ENCODE measurements at regions not wholly inside any gene's neighbourhood (a gene's known extent, or its start where the extent isn't known, plus 50 kb on each side); places are given as distances from the start of the nearest gene placed in this dataset.

- DNase-seq: no peak
Observed at GRCh38 chr10:130989670-130990232, 321.8 kb downstream of the TCERG1L start.

- DNase-seq: no peak
Observed at GRCh38 chr10:130990486-130990885, 321.0 kb downstream of the TCERG1L start.

DNA sequence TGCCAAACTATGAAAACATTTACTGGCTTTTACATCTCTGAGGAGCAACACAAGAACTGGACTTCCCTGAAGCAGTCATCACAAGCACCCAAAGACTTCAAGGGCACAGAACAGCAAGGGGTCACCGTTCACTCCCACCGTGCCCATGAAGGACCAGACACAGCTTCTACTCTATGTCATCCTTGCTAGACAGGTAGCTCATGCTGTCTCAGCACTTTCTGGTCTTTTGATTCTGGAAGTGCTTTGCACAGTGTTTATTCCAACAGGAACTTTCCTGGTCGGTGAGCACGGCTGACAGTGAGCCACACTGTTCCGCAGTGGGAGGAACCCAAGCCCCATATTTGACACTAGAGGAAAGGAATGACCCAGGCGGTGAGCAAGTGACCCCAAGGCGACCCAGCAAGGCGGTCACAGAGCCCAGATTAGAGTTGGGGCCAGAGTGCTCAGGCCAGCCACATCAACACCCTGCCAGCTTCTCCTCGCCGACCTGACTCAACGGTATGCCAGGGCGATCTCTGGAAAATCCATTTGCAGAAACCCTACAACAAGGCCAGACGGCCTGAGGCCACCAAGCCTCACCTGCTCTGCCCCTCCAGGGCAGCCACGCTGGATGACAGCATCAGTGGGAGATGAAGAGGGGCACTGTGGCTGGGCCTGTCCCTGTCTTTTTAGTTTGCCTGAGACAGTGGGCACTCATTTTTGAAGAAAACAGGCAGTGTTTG is 318.6 kb downstream of the TCERG1L start:
- DNase-seq: no peak

DNA sequence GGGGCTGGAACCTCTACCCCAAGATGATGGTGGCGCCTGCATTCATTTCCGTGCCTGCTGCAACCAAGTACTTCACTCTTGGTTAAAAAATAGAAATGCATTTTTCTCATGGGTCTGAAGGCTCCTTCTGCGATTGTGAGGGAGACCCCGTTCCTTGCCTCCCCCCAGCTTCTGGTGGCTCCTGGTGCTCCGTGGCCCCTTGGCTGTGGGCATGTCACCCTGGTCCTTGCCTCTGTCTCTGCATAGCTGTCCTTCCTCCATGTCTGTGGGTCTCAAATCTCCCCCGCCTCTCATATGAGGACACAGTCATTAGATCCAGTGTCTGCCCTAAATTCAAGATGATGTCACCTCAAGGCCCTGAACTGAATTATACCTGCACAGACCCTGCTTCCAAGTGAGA is 317.9 kb downstream of the TCERG1L start:
- no peak for DNase-seq

GRCh38 chr10:130994191-130994590 is 317.3 kb downstream of the TCERG1L start:
- DNase-seq: no peak

DNA sequence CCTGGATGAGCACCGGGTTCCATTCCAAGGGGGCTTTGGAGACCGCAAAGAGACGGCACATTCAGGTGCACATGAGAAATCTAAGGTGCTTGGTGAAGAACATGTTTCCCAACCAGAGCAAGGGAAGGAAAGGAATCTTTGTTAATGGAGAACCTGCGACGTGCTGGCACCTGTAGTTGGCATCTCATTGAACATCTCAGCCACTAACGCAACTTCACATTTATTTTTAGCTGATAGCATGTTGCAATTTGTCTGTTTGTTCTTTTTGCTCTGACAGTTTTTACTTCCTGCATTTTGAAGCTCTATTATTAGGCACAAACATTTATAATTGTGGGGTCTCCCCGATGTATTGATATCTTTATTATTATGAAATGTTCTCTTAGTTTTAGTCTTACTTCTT is 316.7 kb downstream of the TCERG1L start:
- DNase-seq: no peak

GRCh38 chr10:130997267-130998045 is 314.1 kb downstream of the TCERG1L start:
- no peak for DNase-seq

- no peak for DNase-seq
Observed at GRCh38 chr10:130998046-130998435, 313.5 kb downstream of the TCERG1L start.

- no peak for DNase-seq
Observed at GRCh38 chr10:130998642-130999041, 312.9 kb downstream of the TCERG1L start.

DNA sequence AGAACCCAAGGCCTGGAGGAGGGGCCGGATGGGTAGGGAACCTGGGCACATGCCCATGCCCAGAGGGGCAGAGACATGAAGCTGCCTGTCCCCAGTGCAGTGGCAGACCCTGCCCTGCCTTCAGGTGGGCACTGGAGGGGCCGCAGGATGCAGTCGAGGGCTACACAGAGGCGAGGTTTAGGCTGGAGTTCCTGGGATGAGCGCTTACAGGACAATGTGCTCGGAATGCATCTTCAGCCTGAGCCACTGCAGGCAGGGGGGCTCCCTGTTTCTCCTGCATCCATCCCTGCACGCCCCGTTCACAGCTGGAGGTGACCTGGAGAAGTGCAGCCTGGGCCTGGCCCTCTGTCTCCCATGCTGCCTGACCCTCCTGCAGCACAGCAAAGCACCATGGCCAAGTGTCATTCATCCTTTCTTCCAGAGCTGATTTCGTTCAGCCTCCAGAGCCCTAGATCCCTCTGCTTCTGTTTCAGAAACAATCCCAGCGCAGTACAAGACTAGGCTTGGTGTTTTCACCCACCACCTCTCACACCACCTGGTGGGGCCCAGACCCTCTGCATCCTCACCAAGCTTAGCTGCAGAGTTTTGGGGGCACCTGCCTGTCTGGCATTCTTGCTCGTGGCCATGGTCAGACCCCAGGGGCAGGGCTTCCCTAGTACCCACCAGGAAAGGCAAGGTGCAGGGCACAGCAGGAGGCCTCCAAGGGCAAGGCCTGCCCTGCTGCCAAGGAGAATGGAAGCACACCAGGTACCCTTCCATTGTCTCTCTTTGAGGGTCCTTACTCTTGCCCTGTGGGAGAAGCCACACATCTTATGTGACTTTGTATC is 311.9 kb downstream of the TCERG1L start:
- no peak for DNase-seq

GRCh38 chr10:131000244-131000643 is 311.3 kb downstream of the TCERG1L start:
- no peak for DNase-seq

DNA sequence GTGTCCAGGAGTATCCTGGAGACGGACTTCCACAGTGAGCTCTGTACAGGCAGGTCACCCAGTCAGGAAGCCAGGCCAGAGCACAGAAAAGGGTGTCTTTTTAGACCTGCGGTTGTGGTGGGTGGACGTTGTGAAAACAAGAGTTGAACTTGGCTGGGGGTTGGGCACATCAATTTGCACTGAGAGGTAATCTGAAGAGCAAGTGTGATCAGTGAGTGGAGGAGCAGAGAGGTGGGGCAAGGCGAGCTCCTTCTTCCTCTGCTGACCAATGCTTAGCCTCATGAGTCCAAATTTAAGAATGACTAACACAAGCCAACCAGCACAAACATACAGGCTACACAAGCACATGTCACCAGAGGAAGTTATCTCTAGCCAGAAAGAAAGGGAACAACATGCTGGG is 310.8 kb downstream of the TCERG1L start:
- DNase-seq: no peak

GRCh38 chr10:131001438-131001837 is 310.1 kb downstream of the TCERG1L start:
- DNase-seq: no peak

DNA sequence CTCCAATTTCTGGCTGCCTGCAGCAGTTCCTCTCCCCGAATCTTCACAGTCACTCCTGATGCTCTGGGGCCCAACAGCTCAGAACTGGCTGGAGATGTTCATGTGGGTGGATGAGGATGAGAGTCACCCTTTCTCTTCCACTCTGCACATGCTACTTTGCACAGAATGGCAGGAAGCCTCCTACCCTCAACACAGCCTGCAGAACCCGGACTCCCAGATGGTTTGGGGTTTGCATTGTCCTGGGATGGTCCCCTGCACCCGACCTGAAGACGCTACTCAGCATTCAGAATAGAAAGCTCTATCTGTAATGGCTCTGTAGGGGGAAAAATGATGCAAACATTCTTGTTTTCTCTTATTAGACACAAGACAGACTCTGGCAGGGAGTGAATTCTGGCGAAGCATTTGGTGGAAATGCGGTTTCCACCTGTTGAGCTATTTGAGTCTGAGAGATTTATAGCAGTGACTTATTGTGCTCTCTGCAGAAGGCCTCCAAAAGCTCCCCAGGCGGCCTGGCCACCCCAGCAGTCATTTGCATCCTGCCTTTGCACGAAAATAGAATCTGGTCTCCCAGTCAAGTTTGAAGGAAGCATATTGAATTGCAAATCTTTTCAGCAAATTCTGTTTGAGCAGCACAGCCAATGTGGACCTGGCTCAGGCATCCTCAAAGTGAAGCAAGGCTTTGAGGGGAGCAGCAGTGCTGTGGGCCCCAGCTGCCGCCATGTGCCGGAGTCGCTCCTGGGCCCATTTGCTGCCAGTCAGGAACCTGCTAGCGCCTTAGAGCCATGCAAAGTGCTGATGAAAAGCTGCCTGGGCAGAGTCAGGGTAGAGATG is 309.3 kb downstream of the TCERG1L start:
- no peak for DNase-seq

- DNase-seq: no peak
Observed at GRCh38 chr10:131003455-131003854, 308.1 kb downstream of the TCERG1L start.

DNA sequence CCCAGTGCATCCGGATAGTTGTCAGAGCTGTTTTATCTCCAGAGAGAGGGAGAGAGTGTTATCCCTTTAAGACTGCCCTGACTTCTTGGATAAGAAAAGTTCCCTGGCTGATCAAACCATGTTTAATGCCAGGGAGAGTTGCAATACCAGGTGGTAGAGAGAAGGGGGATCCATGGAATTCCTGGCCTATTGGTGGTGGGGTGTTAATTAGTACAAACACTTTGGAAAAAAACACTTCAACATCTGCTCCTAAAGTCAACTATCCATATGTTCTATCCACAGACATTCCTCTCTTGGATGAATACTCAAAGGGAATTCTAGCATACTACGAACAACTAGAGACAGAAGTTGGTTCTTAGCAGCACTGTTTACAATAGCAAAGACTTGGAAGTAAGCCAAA is 307.2 kb downstream of the TCERG1L start:
- no peak for DNase-seq

- no peak for DNase-seq
Observed at GRCh38 chr10:131006458-131007256, 304.9 kb downstream of the TCERG1L start.

DNA sequence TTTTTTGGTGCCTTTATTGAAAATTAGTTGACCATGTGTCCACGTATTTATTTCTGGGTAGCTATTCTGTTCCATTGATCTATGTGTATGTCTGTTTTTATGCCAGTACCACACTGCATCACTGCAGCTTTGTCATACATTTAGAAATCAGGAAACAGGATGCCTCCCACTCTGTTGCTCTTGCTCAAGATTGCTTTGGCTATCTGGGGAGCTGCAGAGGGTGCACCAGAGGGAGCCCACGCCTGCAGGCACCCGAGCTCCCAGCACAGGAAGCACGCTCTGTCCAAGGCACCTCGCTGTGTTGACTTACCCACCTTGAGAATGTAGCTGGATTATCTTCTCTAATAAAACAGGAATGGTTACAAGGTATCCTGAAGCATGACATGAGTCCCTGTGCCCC is 301.7 kb downstream of the TCERG1L start:
- no peak for DNase-seq

DNA sequence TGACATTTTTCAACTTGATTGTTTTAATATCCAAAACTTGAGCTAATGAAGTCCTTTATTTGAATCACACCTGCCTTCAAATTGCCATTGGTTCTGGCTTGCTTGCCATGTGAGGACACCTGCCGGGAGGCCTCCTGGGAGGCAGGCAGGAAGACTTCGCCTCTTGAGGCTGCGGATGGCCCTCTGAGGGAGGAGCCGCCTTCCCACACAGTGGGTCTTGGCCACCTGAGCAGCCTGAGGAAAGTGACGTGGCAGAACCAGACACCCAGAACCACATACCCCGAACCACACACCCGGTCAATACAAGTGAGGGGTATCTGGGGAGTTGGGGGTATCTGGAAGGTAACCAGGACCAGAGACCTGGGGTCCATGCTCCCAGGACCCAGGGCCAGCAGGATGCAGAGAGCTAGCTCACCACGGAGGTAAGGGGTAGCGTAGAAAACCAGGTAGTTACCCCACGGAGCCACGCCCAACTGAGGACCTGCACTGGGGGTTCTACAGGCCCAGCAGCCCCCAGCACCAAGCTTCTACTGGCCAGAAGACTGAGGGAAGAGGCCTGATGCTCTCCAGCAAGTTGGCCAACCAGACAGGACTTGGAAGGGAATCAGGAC is 300.5 kb downstream of the TCERG1L start:
- DNase-seq: no peak

DNA sequence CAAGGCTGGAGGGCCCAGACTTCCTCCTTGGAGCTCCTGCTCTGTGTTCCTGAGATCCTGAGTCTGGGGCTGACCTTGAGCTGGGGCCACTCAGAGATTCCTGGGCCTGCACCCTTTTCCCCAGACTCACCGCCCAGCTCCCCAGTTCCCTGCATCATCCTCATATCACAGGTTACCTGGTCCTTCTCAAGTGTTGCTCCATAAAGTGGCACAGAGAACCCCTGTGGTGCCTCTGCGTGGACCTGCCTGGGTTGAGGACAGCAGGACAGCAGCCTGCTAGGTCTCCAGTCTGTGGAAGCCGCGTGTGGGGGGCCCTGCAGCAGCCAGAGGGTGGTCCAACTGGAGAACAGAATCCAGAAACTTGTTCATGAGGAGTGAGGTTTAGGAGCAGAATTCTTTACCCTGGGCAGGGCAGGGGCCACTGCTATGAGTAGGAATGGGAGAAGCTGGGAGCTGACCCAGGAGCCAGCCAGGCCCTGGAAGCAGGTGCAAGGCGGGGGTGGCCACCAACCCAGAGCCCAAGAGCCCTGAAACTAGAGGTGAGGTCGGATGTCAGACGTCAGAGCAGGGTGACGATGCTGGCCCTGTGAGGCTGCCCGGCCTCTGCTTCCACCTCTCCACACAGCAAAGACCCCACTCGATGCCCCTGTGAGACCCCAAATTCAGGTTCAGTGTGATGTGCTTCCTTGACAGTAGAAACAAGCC is 299.4 kb downstream of the TCERG1L start:
- no peak for DNase-seq

All from stimulated activated CD4-positive, alpha-beta T cell treated with anti-CD3 and anti-CD28 coated beads, Interleukin-2, amount 100 ng/mL, for 24 hours (primary cell).